ENCODE measurements at regions not wholly inside any gene's neighbourhood (a gene's known extent, or its start where the extent isn't known, plus 50 kb on each side); places are given as distances from the start of the nearest gene placed in this dataset.

- H2AFZ ChIP-seq (ENCODE audit: low read length, unreplicated experiment): no peak overlapping the region
- no peak overlapping the region for H3K4me3 ChIP-seq (ENCODE audit: low read depth, low read length)
These were observed 167.3 kb upstream of the GRIN2B start for GRCh38 chr12:14148489-14149270.

GRCh38 chr12:14153803-14154202, 172.4 kb upstream of the GRIN2B start:
- no peak overlapping the region for H3K4me3 ChIP-seq (ENCODE audit: low read depth, low read length)
- H3K79me2 ChIP-seq (ENCODE audit: control insufficient read depth, insufficient read depth, low read length, unreplicated experiment): no peaks in the 10 kb centered on the region
- H3K36me3 ChIP-seq (ENCODE audit: insufficient read depth, low read length): no peaks in the 10 kb centered on the region
- H3K27me3 ChIP-seq (ENCODE audit: insufficient read depth, low read length): 0 out of 2 replicates have a peak, but pooled peaks cover 3% of the 10 kb centered on the region
- no peaks in the 10 kb centered on the region for H3K4me1 ChIP-seq (ENCODE audit: control insufficient read depth, insufficient read depth, low read length, unreplicated experiment)
- H3K27ac ChIP-seq (ENCODE audit: low read depth, low read length): no peak overlapping the region
- no peak overlapping the region for H2AFZ ChIP-seq (ENCODE audit: low read length, unreplicated experiment)

More at GRCh38 chr12:14148489-14149270, 167.3 kb upstream of the GRIN2B start:
- Histone ChIP-seq H3K79me2 (ENCODE audit: control insufficient read depth, insufficient read depth, low read length, unreplicated experiment) (no peaks in the 10 kb centered on the region), H3K4me1 (ENCODE audit: control insufficient read depth, insufficient read depth, low read length, unreplicated experiment) (no peaks in the 10 kb centered on the region), H3K36me3 (ENCODE audit: insufficient read depth, low read length) (no peaks in the 10 kb centered on the region), H3K27ac (ENCODE audit: low read depth, low read length) (no peak overlapping the region), H3K27me3 (ENCODE audit: insufficient read depth, low read length) (no peaks in the 10 kb centered on the region)

GRCh38 chr12:14156606-14157005, 175.2 kb upstream of the GRIN2B start:
- Histone ChIP-seq H2AFZ (ENCODE audit: low read length, unreplicated experiment) (no peak overlapping the region), H3K27ac (ENCODE audit: low read depth, low read length) (no peak overlapping the region), H3K4me1 (ENCODE audit: control insufficient read depth, insufficient read depth, low read length, unreplicated experiment) (no peaks in the 10 kb centered on the region), H3K27me3 (ENCODE audit: insufficient read depth, low read length) (0 out of 2 replicates have a peak, but pooled peaks cover 3% of the 10 kb centered on the region), H3K4me3 (ENCODE audit: low read depth, low read length) (no peak overlapping the region), H3K79me2 (ENCODE audit: control insufficient read depth, insufficient read depth, low read length, unreplicated experiment) (no peaks in the 10 kb centered on the region), H3K36me3 (ENCODE audit: insufficient read depth, low read length) (no peaks in the 10 kb centered on the region)

- Histone ChIP-seq H3K4me1 (ENCODE audit: control insufficient read depth, insufficient read depth, low read length, unreplicated experiment) (no peaks in the 10 kb centered on the region), H3K4me3 (ENCODE audit: low read depth, low read length) (no peak overlapping the region)
These were observed 175.8 kb upstream of the GRIN2B start for GRCh38 chr12:14157088-14157747.

GRCh38 chr12:14164266-14164665, 182.9 kb upstream of the GRIN2B start:
- Histone ChIP-seq H2AFZ (ENCODE audit: low read length, unreplicated experiment) (no peak overlapping the region), H3K79me2 (ENCODE audit: control insufficient read depth, insufficient read depth, low read length, unreplicated experiment) (no peaks in the 10 kb centered on the region), H3K27ac (ENCODE audit: low read depth, low read length) (no peak overlapping the region), H3K36me3 (ENCODE audit: insufficient read depth, low read length) (no peaks in the 10 kb centered on the region), H3K27me3 (ENCODE audit: insufficient read depth, low read length) (no peaks in the 10 kb centered on the region), H3K4me3 (ENCODE audit: low read depth, low read length) (no peak overlapping the region), H3K4me1 (ENCODE audit: control insufficient read depth, insufficient read depth, low read length, unreplicated experiment) (no peaks in the 10 kb centered on the region)

More at GRCh38 chr12:14157088-14157747, 175.8 kb upstream of the GRIN2B start:
- no peaks in the 10 kb centered on the region for H3K79me2 ChIP-seq (ENCODE audit: control insufficient read depth, insufficient read depth, low read length, unreplicated experiment)
- 0 out of 2 replicates have a peak, but pooled peaks cover 3% of the 10 kb centered on the region for H3K27me3 ChIP-seq (ENCODE audit: insufficient read depth, low read length)
- H2AFZ ChIP-seq (ENCODE audit: low read length, unreplicated experiment): no peak overlapping the region
- H3K36me3 ChIP-seq (ENCODE audit: insufficient read depth, low read length): no peaks in the 10 kb centered on the region
- H3K27ac ChIP-seq (ENCODE audit: low read depth, low read length): no peak overlapping the region

GRCh38 chr12:14167005-14167628, 185.7 kb upstream of the GRIN2B start:
- Histone ChIP-seq H3K79me2 (ENCODE audit: control insufficient read depth, insufficient read depth, low read length, unreplicated experiment) (no peaks in the 10 kb centered on the region), H3K27me3 (ENCODE audit: insufficient read depth, low read length) (no peaks in the 10 kb centered on the region; the same call in 1 of the 2 replicates), H2AFZ (ENCODE audit: low read length, unreplicated experiment) (no peak overlapping the region), H3K4me1 (ENCODE audit: control insufficient read depth, insufficient read depth, low read length, unreplicated experiment) (no peaks in the 10 kb centered on the region), H3K27ac (ENCODE audit: low read depth, low read length) (no peak overlapping the region), H3K36me3 (ENCODE audit: insufficient read depth, low read length) (no peaks in the 10 kb centered on the region), H3K4me3 (ENCODE audit: low read depth, low read length) (no peak overlapping the region)

GRCh38 chr12:14169281-14169680, 187.9 kb upstream of the GRIN2B start:
- H3K4me1 ChIP-seq (ENCODE audit: control insufficient read depth, insufficient read depth, low read length, unreplicated experiment): no peaks in the 10 kb centered on the region
- H3K4me3 ChIP-seq (ENCODE audit: low read depth, low read length): no peak overlapping the region
- no peaks in the 10 kb centered on the region for H3K79me2 ChIP-seq (ENCODE audit: control insufficient read depth, insufficient read depth, low read length, unreplicated experiment)
- no peak overlapping the region for H2AFZ ChIP-seq (ENCODE audit: low read length, unreplicated experiment)
- H3K36me3 ChIP-seq (ENCODE audit: insufficient read depth, low read length): no peaks in the 10 kb centered on the region
- H3K27me3 ChIP-seq (ENCODE audit: insufficient read depth, low read length): peaks cover 4% of the 10 kb centered on the region
- no peak overlapping the region for H3K27ac ChIP-seq (ENCODE audit: low read depth, low read length)

GRCh38 chr12:14171106-14171505, 189.7 kb upstream of the GRIN2B start:
- H3K27ac ChIP-seq (ENCODE audit: low read depth, low read length): no peak overlapping the region
- no peak overlapping the region for H2AFZ ChIP-seq (ENCODE audit: low read length, unreplicated experiment)
- H3K27me3 ChIP-seq (ENCODE audit: insufficient read depth, low read length): peaks cover 18% of the 10 kb centered on the region
- no peaks in the 10 kb centered on the region for H3K36me3 ChIP-seq (ENCODE audit: insufficient read depth, low read length)
- no peak overlapping the region for H3K4me3 ChIP-seq (ENCODE audit: low read depth, low read length)
- no peaks in the 10 kb centered on the region for H3K4me1 ChIP-seq (ENCODE audit: control insufficient read depth, insufficient read depth, low read length, unreplicated experiment)
- no peaks in the 10 kb centered on the region for H3K79me2 ChIP-seq (ENCODE audit: control insufficient read depth, insufficient read depth, low read length, unreplicated experiment)

- Histone ChIP-seq H3K27ac (ENCODE audit: low read depth, low read length) (no peak overlapping the region), H3K27me3 (ENCODE audit: insufficient read depth, low read length) (peaks cover 18% of the 10 kb centered on the region), H3K36me3 (ENCODE audit: insufficient read depth, low read length) (no peaks in the 10 kb centered on the region), H3K4me1 (ENCODE audit: control insufficient read depth, insufficient read depth, low read length, unreplicated experiment) (no peaks in the 10 kb centered on the region), H3K79me2 (ENCODE audit: control insufficient read depth, insufficient read depth, low read length, unreplicated experiment) (no peaks in the 10 kb centered on the region), H3K4me3 (ENCODE audit: low read depth, low read length) (no peak overlapping the region), H2AFZ (ENCODE audit: low read length, unreplicated experiment) (no peak overlapping the region)
These were observed 190.3 kb upstream of the ATF7IP start for GRCh38 chr12:14175206-14175605.

GRCh38 chr12:14185427-14186192, 179.9 kb upstream of the ATF7IP start:
- no peaks in the 10 kb centered on the region for H3K4me1 ChIP-seq (ENCODE audit: control insufficient read depth, insufficient read depth, low read length, unreplicated experiment)
- no peaks in the 10 kb centered on the region for H3K36me3 ChIP-seq (ENCODE audit: insufficient read depth, low read length)
- H3K79me2 ChIP-seq (ENCODE audit: control insufficient read depth, insufficient read depth, low read length, unreplicated experiment): no peaks in the 10 kb centered on the region
- no peak overlapping the region for H2AFZ ChIP-seq (ENCODE audit: low read length, unreplicated experiment)
- H3K27ac ChIP-seq (ENCODE audit: low read depth, low read length): no peak overlapping the region
- H3K27me3 ChIP-seq (ENCODE audit: insufficient read depth, low read length): peaks cover 22% of the 10 kb centered on the region
- H3K4me3 ChIP-seq (ENCODE audit: low read depth, low read length): no peak overlapping the region
